HepG2 (cell line): ENCODE measurements at regions not wholly inside any gene's neighbourhood (a gene's known extent, or its start where the extent isn't known, plus 50 kb on each side); places are given as distances from the start of the nearest gene placed in this dataset.

Source experiments
- ATAC-seq: fragments of 200-7000 bp; cut with Tn5 transposase; 3 replicates; pipeline ENCODE4 v1.9.1; 2020; ENCODE audit warnings: mild to moderate bottlenecking, moderate library complexity
- BruUV-seq: library from RNA; stranded (reverse); fragments of 400-500 nt; replicated peaks from 2 replicates; lab custom pipeline; 2021; lab: Mats Ljungman, UMichigan
- CTCF ChIA-PET: fragments of 300-600 bp; formaldehyde crosslinking; extraction: SDS; loops from one replicate; lab custom pipeline; 2021; ENCODE audit warnings: low total read pairs, inconsistent platforms, low intra/inter-chr PET ratio; lab: Yijun Ruan, JAX
- POLR2A ChIA-PET: fragments of 350-600 bp; sonication (Branson Sonifier 250); formaldehyde crosslinking; loops from one replicate; lab custom pipeline; 2020; ENCODE audit warnings: antibody characterized with exemption, inconsistent platforms; lab: Yijun Ruan, JAX
- DNase-seq: peaks from one replicate; pipeline ENCODE4 v3.0.0-alpha.2; 2015; ENCODE audit warnings: low spot score
- FAIRE-seq: peaks from 3 replicates; lab custom pipeline; 2011; peaks lifted over from hg19 to GRCh38; lab: Jason Lieb, UNC
- H2AFZ ChIP-seq: one replicate; pipeline ENCODE4 v1.6.1; 2011; ENCODE audit warnings: low read length, inconsistent platforms
- H3K27ac ChIP-seq: fragments of 300-600 bp; 3 replicates; pipeline ENCODE4 v1.8.0; 2011; ENCODE audit warnings: mixed run types, mild to moderate bottlenecking, mixed read lengths, low read length, inconsistent platforms; ENCODE audit not compliant: insufficient read depth; ENCODE audit errors: extremely low read length
- H3K27me3 ChIP-seq, 2 experiments: fragments of 200-600 bp in 1 of 2; 2 replicates in 1 of 2; 3 replicates in 1 of 2; pipeline versions ENCODE4 v1.6.0 to v1.8.0; 2011; ENCODE audit warnings: low read length in 2 of 2, mild to moderate bottlenecking in 2 of 2, moderate library complexity in 2 of 2, inconsistent platforms in 1 of 2; ENCODE audit not compliant: insufficient read depth in 2 of 2, control insufficient read depth in 1 of 2
- H3K36me3 ChIP-seq, 2 experiments: fragments of 200-600 bp in 1 of 2; replicated peaks in 1 of 2; 2 replicates in 1 of 2; 3 replicates in 1 of 2; pipeline versions ENCODE4 v1.5.1 to v1.8.0; 2011; ENCODE audit warnings: low read length in 2 of 2, inconsistent platforms in 1 of 2; ENCODE audit not compliant: insufficient read depth in 2 of 2, control insufficient read depth in 1 of 2
- H3K4me1 ChIP-seq: 2 replicates; pipeline ENCODE4 v1.5.1; 2012; ENCODE audit warnings: low read length, inconsistent platforms; ENCODE audit not compliant: insufficient read depth
- H3K4me2 ChIP-seq: 2 replicates; pipeline ENCODE4 v1.6.0; 2011; ENCODE audit warnings: low read depth, low read length, inconsistent platforms
- H3K4me3 ChIP-seq, 3 experiments: fragments of 200-600 bp in 1 of 3; sonication (generic), shearing (Covaris generic) in 1 of 3; replicated peaks in 1 of 3; 2 replicates each; pipeline ENCODE4 v1.5.1; 2011 to 2016; ENCODE audit warnings: low read length in 3 of 3, inconsistent platforms in 2 of 3, low read depth in 2 of 3, mild to moderate bottlenecking in 2 of 3, control low read depth in 1 of 3, mixed read lengths in 1 of 3; ENCODE audit not compliant: insufficient read depth in 1 of 3
- H3K79me2 ChIP-seq: one replicate; pipeline ENCODE4 v1.6.1; 2011; ENCODE audit warnings: low read length, inconsistent platforms; ENCODE audit not compliant: insufficient read depth
- H3K9ac ChIP-seq: 2 replicates; pipeline ENCODE4 v1.6.0; 2011; ENCODE audit warnings: mild to moderate bottlenecking, low read depth, low read length, inconsistent platforms; ENCODE audit not compliant: insufficient read depth
- H3K9me3 ChIP-seq: 2 replicates; pipeline ENCODE4 v1.5.1; 2012; ENCODE audit warnings: mild to moderate bottlenecking, low read length
- H4K20me1 ChIP-seq: 2 replicates; pipeline ENCODE4 v1.6.0; 2011; ENCODE audit warnings: inconsistent platforms, mild to moderate bottlenecking, low read length, moderate library complexity; ENCODE audit not compliant: insufficient read depth
- CC2D1A ChIP-seq: sonication (generic); formaldehyde crosslinking; IDR thresholded peaks from 2 replicates; pipeline ENCODE4 v1.8.1; 2023; ENCODE audit warnings: mild to moderate bottlenecking, missing genetic modification reagents
- IKZF1 ChIP-seq: fragments of 450-650 bp; IDR thresholded peaks from 2 replicates; pipeline ENCODE4 v1.7.1; 2016
- NR3C1 ChIP-seq: sonication (generic); formaldehyde crosslinking; IDR thresholded peaks from 2 replicates; pipeline ENCODE4 v1.4.0; 2020; ENCODE audit warnings: missing genetic modification reagents
- RBAK ChIP-seq: sonication (generic); formaldehyde crosslinking; IDR thresholded peaks from 2 replicates; pipeline ENCODE4 v1.5.1; 2020; ENCODE audit warnings: mild to moderate bottlenecking, missing genetic modification reagents
- RFXANK ChIP-seq: IDR thresholded peaks from 2 replicates; pipeline ENCODE4 v1.6.1; 2016
- SMAD9 ChIP-seq: sonication (generic); formaldehyde crosslinking; IDR thresholded peaks from 2 replicates; pipeline ENCODE4 v1.5.1; 2020; ENCODE audit warnings: mild to moderate bottlenecking, missing genetic modification reagents
- TARDBP ChIP-seq: sonication (generic); formaldehyde crosslinking; IDR thresholded peaks from 2 replicates; pipeline ENCODE4 v1.8.0; 2022; ENCODE audit warnings: mild to moderate bottlenecking, missing genetic modification reagents
- TFDP2 ChIP-seq: sonication (generic); formaldehyde crosslinking; IDR thresholded peaks from 2 replicates; pipeline ENCODE4 v1.4.0; 2020; ENCODE audit warnings: missing genetic modification reagents
- U2AF1 ChIP-seq: fragments of 200-400 bp; formaldehyde crosslinking; optimal IDR thresholded peaks from 2 replicates; pipeline ENCODE3; 2017; ENCODE audit warnings: mild to moderate bottlenecking, low read depth, low read length
- WIZ ChIP-seq: sonication (generic); formaldehyde crosslinking; IDR thresholded peaks from 2 replicates; pipeline ENCODE4 v1.5.1; 2020; ENCODE audit warnings: mild to moderate bottlenecking, missing genetic modification reagents
- ZFP36L2 ChIP-seq: sonication (generic); formaldehyde crosslinking; IDR thresholded peaks from 2 replicates; pipeline ENCODE4 v1.4.0; 2020; ENCODE audit warnings: missing genetic modification reagents
- ZKSCAN5 ChIP-seq: sonication (generic); formaldehyde crosslinking; IDR thresholded peaks from 2 replicates; pipeline ENCODE4 v1.5.1; 2020; ENCODE audit warnings: mild to moderate bottlenecking, missing genetic modification reagents
- ZNF33A ChIP-seq: sonication (generic); formaldehyde crosslinking; IDR thresholded peaks from 2 replicates; pipeline ENCODE4 v1.5.1; 2020; ENCODE audit warnings: missing genetic modification reagents, mild to moderate bottlenecking, moderate library complexity, borderline replicate concordance
- ZSCAN9 ChIP-seq: IDR thresholded peaks from 2 replicates; pipeline ENCODE4 v1.6.1; 2016; ENCODE audit warnings: borderline replicate concordance
- WGBS: methylation state at CpG from one replicate; pipeline ENCODE4 v1.1.6; 2017; ENCODE audit warnings: low lambda C conversion rate; 5-methylcytosine and 5-hydroxymethylcytosine counted together
- in situ Hi-C: cut with HindIII; loops from 2 replicates; pipeline ENCODE4 v1.10.0; 2017; ENCODE audit warnings: low pct_unique_long_range_greater_than_20kb; ENCODE audit not compliant: extremely low pct_ligation_motif_present
- intact Hi-C: fragments of 100-400 bp; cut with micrococcal nuclease; formaldehyde crosslinking; loops from one replicate; pipeline ENCODE4 v1.10.0; 2022; ENCODE audit not compliant: unreplicated experiment
- TF ChIP-seq, protein P1 (sequence below): sonication (generic); formaldehyde crosslinking; IDR thresholded peaks from 2 replicates; pipeline ENCODE4 v1.4.0; 2020; ENCODE audit warnings: missing genetic modification reagents, mild to moderate bottlenecking, borderline replicate concordance

GRCh38 chr2:75334076-75334475, 134.8 kb upstream of the TACR1 start:
- 33% methylated on average over 6 of the region's 6 CpGs for WGBS
- Histone ChIP-seq H3K27me3 (peaks cover 0 to 9% of the 10 kb centered on the region in 2 experiments; a peak in 2 of 5 replicates), H3K27ac (no peak overlapping the region), H3K9ac (no peak overlapping the region), H3K9me3 (no peaks in the 10 kb centered on the region), H2AFZ (no peak overlapping the region), H3K36me3 (no peaks in the 10 kb centered on the region), H4K20me1 (no peaks in the 10 kb centered on the region), H3K79me2 (no peaks in the 10 kb centered on the region), H3K4me3 (no peak overlapping the region), H3K4me2 (no peak overlapping the region), H3K4me1 (no peaks in the 10 kb centered on the region)
- no TSS peak for BruUV-seq
- no peak for DNase-seq
- no peak for FAIRE-seq
- TF ChIP-seq TARDBP = no peak
- no peak for TF ChIP-seq TFDP2 (CRISPR knock-in tag)
- TF ChIP-seq, protein P1, sequence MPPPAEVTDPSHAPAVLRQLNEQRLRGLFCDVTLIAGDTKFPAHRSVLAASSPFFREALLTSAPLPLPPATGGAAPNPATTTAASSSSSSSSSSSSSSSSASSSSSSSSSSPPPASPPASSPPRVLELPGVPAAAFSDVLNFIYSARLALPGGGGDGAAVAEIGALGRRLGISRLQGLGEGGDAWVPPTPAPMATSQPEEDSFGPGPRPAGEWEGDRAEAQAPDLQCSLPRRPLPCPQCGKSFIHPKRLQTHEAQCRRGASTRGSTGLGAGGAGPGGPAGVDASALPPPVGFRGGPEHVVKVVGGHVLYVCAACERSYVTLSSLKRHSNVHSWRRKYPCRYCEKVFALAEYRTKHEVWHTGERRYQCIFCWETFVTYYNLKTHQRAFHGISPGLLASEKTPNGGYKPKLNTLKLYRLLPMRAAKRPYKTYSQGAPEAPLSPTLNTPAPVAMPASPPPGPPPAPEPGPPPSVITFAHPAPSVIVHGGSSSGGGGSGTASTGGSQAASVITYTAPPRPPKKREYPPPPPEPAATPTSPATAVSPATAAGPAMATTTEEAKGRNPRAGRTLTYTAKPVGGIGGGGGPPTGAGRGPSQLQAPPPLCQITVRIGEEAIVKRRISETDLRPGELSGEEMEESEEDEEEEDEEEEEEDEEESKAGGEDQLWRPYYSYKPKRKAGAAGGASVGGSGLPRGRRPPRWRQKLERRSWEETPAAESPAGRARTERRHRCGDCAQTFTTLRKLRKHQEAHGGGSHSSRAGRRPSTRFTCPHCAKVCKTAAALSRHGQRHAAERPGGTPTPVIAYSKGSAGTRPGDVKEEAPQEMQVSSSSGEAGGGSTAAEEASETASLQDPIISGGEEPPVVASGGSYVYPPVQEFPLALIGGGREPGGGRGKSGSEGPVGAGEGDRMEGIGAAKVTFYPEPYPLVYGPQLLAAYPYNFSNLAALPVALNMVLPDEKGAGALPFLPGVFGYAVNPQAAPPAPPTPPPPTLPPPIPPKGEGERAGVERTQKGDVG (CRISPR knock-in tag) = no peak
- TF ChIP-seq SMAD9 (CRISPR knock-in tag) = no peak
- TF ChIP-seq WIZ (CRISPR knock-in tag) = no peak
- TF ChIP-seq RBAK = no peak
- TF ChIP-seq IKZF1 = no peak
- TF ChIP-seq ZNF33A (CRISPR knock-in tag) = no peak
- TF ChIP-seq ZKSCAN5 = no peak
- TF ChIP-seq ZSCAN9 (CRISPR knock-in tag) = no peak
- no peak for TF ChIP-seq ZFP36L2 (CRISPR knock-in tag)
- TF ChIP-seq CC2D1A (CRISPR knock-in tag) = no peak
- no peak for TF ChIP-seq U2AF1
- no peak for TF ChIP-seq NR3C1 (CRISPR knock-in tag)
- TF ChIP-seq RFXANK (CRISPR knock-in tag) = no peak
- ChIA-PET CTCF (no interaction called here), POLR2A (no interaction called here)
- intact Hi-C loops = no loop called here
- in situ Hi-C loops = no loop called here
- no peak for ATAC-seq
